Nephron progenitor cell (in vitro differentiated cells): ENCODE measurements at regions not wholly inside any gene's neighbourhood (a gene's known extent, or its start where the extent isn't known, plus 50 kb on each side); places are given as distances from the start of the nearest gene placed in this dataset.

Experiments used
- DNase-seq: peaks from one replicate; pipeline ENCODE4 v3.0.0; 2021
- H3K27ac Mint-ChIP-seq: 2 replicates; pipeline ENCODE4 v1.8.0; 2021; ENCODE audit warnings: mild to moderate bottlenecking, moderate library complexity, mixed read lengths
- H3K27me3 Mint-ChIP-seq: 2 replicates; pipeline ENCODE4 v1.8.0; 2021; ENCODE audit warnings: mild to moderate bottlenecking, low read depth, mixed read lengths; ENCODE audit not compliant: poor library complexity
- H3K36me3 Mint-ChIP-seq: 2 replicates; pipeline ENCODE4 v1.8.0; 2021; ENCODE audit warnings: low read depth, mixed read lengths
- H3K4me1 Mint-ChIP-seq: 2 replicates; pipeline ENCODE4 v1.8.0; 2021; ENCODE audit warnings: mixed read lengths
- H3K4me3 Mint-ChIP-seq: 2 replicates; pipeline ENCODE4 v1.8.0; 2021; ENCODE audit warnings: mild to moderate bottlenecking, moderate library complexity, mixed read lengths
- H3K9me3 Mint-ChIP-seq: 2 replicates; pipeline ENCODE4 v1.8.0; 2021; ENCODE audit warnings: mild to moderate bottlenecking, moderate library complexity, mixed read lengths
- CTCF ChIP-seq: fragments of 200-600 bp; sonication (generic); IDR thresholded peaks from 2 replicates; pipeline ENCODE4 v1.5.0; 2021; ENCODE audit warnings: antibody characterized with exemption

GRCh38 chr1:229079016-229079595 lies 191.8 kb upstream of the RAB4A start:
- TF ChIP-seq CTCF = no peak
- Mint-ChIP-seq H3K27me3 (peaks cover 6% of the 10 kb centered on the region), H3K36me3 (peaks cover 27% of the 10 kb centered on the region), H3K4me3 (no peak overlapping the region), H3K9me3 (peaks cover 33% of the 10 kb centered on the region), H3K4me1 (peaks cover 16% of the 10 kb centered on the region), H3K27ac (no peak overlapping the region)
- DNase-seq = no peak

- DNase-seq = no peak
- no peak overlapping the region for H3K27ac Mint-ChIP-seq
- H3K9me3 Mint-ChIP-seq = peaks cover 40% of the 10 kb centered on the region
- TF ChIP-seq CTCF = no peak
- H3K4me1 Mint-ChIP-seq = peaks cover 6% of the 10 kb centered on the region
- H3K36me3 Mint-ChIP-seq = peaks cover 33% of the 10 kb centered on the region
- no peak overlapping the region for H3K4me3 Mint-ChIP-seq
- peaks cover 6% of the 10 kb centered on the region for H3K27me3 Mint-ChIP-seq
These were observed 190.6 kb upstream of the RAB4A start for GRCh38 chr1:229080361-229080760.

- Mint-ChIP-seq H3K36me3 (peaks cover 33% of the 10 kb centered on the region), H3K27ac (no peak overlapping the region), H3K4me3 (no peak overlapping the region), H3K9me3 (peaks cover 40% of the 10 kb centered on the region), H3K27me3 (peaks cover 9% of the 10 kb centered on the region), H3K4me1 (peaks cover 22% of the 10 kb centered on the region)
- no peak for TF ChIP-seq CTCF
- no peak for DNase-seq
These were observed 185.6 kb upstream of the RAB4A start for GRCh38 chr1:229085291-229085690.

- no peak for DNase-seq
- Mint-ChIP-seq H3K9me3 (peaks cover 37% of the 10 kb centered on the region), H3K27me3 (peaks cover 10% of the 10 kb centered on the region), H3K36me3 (peaks cover 30% of the 10 kb centered on the region), H3K4me1 (peaks cover 22% of the 10 kb centered on the region), H3K27ac (no peak overlapping the region), H3K4me3 (no peak overlapping the region)
- no peak for TF ChIP-seq CTCF
These were observed 184.8 kb upstream of the RAB4A start for GRCh38 chr1:229086091-229086490.

GRCh38 chr1:229086686-229087085 lies 184.2 kb upstream of the RAB4A start:
- Mint-ChIP-seq H3K36me3 (peaks cover 25% of the 10 kb centered on the region), H3K27ac (no peak overlapping the region), H3K4me1 (peaks cover 28% of the 10 kb centered on the region), H3K9me3 (peaks cover 31% of the 10 kb centered on the region), H3K27me3 (peaks cover 10% of the 10 kb centered on the region), H3K4me3 (no peak overlapping the region)
- DNase-seq = no peak
- TF ChIP-seq CTCF = no peak

- Mint-ChIP-seq H3K4me1 (peaks cover 35% of the 10 kb centered on the region), H3K27me3 (peaks cover 10% of the 10 kb centered on the region), H3K4me3 (no peak overlapping the region), H3K27ac (no peak overlapping the region), H3K36me3 (peaks cover 19% of the 10 kb centered on the region), H3K9me3 (peaks cover 24% of the 10 kb centered on the region)
- no peak for TF ChIP-seq CTCF
- no peak for DNase-seq
These were observed 183.6 kb upstream of the RAB4A start for GRCh38 chr1:229087339-229087738.
